GM21529 (cell line): ENCODE measurements at regions not wholly inside any gene's neighbourhood (a gene's known extent, or its start where the extent isn't known, plus 50 kb on each side); places are given as distances from the start of the nearest gene placed in this dataset.

ENCODE experiments used
- ATAC-seq: cut with Tn5 transposase; IDR thresholded peaks from one replicate; pipeline ENCODE4 v1.9.1; 2021; ENCODE audit not compliant: unreplicated experiment

DNA sequence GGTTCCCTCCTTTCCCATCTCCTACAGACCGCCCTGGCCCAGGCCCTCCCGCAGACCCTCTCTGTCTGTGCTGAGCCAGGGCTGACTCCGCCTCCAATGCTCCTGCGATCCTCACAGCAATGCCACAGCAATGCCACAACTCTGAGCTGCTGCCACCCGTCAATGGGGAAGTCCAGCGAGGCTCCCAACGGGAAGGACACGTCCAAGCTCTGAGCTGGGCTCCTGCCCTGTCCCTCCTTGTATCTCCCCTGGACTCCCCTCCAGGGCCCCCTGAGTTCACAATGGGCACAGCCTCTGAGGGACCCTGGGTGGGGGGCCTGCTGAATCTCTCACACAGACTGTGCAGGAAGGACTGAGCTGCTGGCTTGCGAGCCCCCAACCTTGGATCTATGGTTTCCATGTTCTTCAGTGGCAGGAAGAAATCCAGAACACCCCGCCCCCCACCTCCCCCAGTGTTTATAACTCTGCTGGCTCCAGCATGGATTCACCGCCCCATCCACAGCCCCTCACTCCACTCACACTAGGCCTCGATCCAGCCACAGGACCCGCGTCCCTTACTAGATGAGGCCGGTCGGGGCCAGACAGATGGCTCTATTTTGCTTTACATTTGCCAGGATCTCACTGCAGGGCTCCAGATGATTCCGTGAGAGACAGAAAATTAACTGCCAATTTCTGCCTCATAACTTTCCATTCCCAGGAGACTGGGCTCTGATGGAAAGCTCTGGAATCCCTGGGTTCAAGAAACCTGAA lies 338.0 kb downstream of the MATN1 start:
- ATAC-seq, result no peak

DNA sequence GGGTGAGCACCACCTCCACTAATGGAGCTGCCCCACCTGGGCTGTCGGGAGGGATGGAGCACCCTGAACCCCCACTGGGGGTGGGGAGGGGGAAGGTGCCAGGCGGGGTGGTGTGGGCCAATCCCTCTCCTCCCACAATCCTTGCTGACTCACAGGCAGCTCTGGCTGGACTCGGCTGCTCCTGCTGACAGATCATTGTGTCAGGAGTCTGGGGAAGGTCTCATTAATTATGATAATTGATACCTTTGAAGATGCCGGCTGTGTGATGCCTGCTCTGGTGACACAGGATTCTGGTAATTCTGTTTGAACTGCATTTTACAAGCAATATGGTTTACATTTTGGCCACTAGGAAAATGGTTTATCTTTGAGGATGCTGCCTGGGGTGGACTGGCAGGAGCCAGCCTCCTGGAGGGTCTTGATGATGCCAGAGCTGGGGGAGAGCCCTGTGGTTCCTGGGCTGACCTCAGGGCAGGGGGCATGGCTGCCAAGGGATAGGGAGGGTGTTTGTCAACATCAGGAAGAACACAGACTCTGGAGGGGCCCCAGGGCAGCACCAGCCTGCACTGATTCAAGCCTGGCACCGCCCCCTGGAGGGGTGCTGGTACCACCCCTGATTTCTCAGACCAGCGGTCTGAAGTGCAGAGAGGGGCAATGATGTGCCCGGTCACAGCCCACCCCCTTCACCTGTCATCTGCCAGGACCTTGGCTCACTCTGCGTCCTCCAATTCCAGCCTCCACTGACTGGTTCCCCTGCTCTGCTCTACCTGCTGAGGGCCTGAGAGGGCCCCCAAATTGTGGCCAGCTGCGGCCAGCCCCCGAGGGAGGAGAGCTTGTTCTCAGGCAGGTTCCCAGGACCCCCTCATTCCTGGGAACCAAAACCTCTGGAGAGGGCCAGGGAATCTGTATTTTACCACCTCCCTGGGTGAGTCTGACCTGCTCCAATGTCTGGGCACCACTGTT lies 338.8 kb downstream of the MATN1 start:
- ATAC-seq, result no peak

DNA sequence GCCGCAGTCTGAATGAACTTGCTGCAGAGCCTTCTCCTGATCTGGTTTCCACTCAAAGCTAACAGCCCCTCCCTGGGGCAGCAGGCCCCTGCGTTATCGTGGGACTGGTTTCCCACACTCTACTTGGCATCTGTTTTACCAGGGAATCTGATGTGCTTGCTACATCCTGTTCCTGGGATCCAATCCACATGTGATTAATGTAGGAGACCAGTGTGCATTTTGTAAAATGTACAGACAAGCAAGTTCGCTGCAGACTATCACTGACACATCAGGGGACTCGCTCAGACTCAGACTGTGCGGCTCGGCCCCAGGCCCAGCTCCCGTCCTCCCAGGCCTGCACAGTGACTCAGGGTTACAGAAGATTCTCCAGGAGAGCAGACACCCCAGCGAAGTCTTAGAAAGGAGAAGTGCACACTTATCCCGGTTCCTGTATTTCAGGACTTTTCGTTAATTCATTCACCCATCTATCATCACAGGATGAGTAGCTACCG lies 340.1 kb downstream of the MATN1 start:
- no peak for ATAC-seq

DNA sequence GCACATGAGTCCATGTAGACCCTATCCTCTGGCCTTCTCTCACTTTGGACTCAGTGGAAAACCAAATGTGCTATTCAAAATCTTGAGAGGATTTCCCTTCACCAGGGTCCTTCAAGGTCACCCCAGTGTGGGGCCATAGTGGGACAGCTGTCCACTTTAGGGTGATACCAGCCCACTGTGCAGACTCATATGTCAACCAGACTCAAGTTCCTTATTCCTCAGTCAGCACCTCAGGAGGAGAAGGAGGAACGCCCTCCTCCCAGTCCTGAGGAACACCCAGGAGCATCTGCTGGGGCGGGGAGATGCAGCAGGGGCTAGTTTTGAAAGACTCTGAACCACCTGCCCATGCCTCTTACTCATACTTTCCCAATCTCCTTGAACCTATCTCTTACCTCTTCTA lies 340.9 kb downstream of the MATN1 start:
- no peak for ATAC-seq

DNA sequence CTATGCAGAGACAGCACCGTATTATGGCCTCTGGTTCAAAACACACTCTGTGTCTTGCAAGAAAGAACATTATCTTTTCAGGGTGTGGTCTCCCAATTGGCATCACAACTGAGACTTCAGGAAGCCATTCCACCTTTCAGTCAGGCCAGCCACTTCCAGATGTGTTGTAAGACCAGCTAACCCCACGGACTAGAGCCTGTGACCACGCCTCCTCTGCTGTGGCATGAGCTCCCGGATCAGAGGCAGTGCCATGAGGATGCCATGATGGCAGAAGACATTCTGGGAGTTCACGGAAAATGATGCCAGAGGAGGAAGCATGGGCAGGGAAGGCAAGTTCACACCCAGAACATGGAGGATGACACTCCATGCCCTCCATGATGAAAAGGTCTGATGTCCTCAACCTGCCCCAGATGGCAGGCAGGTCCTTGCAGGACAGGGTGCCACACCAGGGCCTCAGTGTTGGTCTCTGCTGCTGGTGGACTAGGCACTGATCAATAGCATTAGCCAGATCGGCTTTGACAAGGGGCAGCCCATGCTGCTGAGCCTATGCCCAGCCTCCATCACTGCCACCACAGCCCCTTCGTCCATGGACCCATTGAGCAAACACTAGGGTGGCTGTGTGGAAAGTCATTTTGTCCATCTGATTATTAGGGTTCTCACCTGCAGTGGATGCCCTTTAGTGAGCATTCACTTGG lies 341.6 kb downstream of the MATN1 start:
- no peak for ATAC-seq

DNA sequence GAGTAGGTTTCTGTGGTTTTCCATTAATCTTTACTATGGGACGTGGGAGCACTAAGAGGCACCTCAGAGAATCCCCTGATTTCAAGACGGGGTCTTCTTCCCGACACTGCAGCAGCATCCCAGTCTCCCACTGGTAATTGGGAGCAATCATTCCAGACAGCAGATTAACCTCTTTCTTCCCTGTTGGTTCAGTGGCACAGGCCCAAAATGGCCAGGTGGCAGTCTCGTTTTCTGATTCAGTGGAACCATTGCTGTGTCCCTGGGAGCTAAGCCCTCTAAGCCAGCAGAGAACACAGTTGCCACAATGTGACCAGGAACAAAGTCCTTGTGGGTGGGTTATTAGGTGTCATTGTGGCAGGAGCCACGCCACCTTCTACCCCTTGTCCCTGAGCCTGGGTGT lies 342.1 kb downstream of the MATN1 start:
- no peak for ATAC-seq

- no peak for ATAC-seq
Observed at GRCh38 chr1:30380625-30380984, 342.8 kb downstream of the MATN1 start.

GRCh38 chr1:30379684-30380624 lies 343.4 kb downstream of the MATN1 start:
- ATAC-seq, result no peak

DNA sequence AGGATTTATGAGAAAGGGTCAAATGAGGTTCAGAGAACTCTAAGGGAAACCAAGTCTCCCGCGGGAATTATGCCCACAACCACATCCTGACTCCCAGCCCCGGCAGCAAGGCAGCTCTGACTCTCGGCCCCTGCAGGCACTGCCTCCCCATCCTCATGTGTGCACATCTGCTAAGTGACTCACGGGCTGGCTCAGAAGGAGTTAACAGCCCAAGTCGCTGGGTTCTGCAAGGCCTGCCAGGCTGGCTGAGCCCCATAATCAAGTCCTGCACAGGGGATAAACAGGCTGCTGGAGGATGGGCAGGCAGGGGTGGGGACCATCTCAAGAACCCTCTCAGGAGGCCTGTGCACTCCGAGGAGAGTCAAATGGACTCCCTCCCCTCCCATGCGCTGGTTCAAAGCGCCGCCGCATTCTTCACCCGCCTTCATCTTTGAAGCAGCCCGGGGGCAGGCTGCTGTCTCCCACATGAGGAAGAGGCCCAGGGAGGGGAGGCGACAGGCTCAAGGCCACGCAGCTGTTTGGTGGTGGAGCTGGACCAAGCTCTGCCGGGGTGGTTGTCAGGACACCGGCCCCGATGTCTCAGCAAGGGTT lies 344.3 kb downstream of the MATN1 start:
- no peak for ATAC-seq

- no peak for ATAC-seq
Observed at GRCh38 chr1:30378003-30378596, 345.3 kb downstream of the MATN1 start.

- ATAC-seq, result no peak
Observed at GRCh38 chr1:30377230-30378002, 346.0 kb downstream of the MATN1 start.

DNA sequence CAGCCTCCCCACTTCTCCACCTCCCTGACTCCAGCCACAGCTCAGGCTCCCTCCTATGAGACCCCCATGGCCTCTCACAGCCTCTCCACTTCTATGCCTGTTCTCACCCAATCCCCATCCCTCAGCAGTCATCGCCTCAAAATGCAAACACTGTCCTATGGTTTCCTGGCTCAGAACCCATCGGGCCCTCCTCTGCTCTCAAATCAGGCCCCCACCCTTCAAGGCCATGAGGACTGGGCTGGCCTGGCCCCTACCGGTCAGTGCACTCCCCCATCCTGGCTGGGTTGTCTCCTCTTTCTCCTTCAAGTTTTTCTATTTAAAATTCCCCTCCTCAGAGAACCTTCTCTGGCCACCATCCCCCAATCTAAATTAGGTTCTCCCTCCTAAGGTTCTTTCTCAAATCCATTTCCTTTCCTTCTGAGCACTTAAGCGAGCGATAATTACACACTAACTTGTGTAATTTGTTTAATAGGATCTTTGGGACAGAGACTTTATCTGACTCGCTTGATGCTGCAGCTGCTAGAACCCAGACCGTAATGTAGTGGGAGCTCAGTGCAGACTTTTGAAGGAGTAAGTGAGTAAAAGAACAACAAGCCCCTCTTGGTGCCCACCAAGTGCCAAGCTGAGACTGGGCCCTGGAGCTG lies 347.2 kb downstream of the MATN1 start:
- no peak for ATAC-seq

- ATAC-seq, result no peak
Observed at GRCh38 chr1:30375156-30375555, 348.2 kb downstream of the MATN1 start.

- no peak for ATAC-seq
Observed at GRCh38 chr1:30374400-30375070, 348.9 kb downstream of the MATN1 start.

DNA sequence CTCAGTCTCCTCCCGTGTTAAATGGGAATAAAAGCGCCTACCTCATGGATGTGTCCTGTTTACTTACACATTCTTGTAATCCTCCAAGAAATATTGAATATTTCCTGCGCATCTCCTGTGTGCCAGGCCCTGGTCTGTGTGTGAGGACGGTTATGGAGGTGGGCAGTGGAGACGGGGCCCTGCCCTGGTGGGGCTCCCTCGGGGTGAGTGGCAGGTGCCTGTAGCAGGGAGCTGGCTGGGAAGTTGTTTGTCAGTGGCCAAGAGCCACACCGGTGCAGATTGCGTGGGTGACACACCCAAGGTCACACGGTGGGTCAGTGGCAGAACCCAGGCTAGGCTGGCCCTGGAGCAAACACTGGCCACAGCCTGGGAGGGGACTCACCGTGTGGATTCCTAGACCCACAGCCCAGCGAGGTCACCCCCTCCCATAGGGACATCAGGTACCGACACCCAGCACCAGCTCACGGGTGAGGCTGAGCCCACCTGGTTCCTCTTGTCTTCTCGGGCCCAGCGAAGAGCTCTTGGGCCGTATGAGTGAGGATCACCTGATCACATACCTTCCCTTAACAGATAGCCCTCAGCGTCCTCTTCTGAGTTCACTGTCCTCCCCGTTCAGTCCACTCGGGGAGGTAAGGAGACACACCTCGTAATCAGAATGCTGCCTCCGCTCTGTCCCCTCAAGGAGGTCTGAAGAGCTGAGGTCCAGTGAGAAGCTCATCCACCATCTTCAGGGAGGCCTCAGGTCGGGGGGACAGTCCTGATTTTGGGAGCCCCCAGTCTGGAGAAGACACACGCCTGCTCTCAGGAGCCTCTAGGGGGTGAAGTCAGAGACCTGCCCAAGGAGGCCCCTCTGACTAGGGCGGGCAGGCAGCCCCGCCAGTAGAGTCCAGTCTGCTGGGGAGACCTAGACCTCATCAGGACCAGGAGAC lies 349.6 kb downstream of the MATN1 start:
- ATAC-seq, result no peak

GRCh38 chr1:30372792-30373433 lies 350.5 kb downstream of the MATN1 start:
- no peak for ATAC-seq
